Peyer's patch (tissue), 4 donors: ENCODE measurements at regions not wholly inside any gene's neighbourhood (a gene's known extent, or its start where the extent isn't known, plus 50 kb on each side); places are given as distances from the start of the nearest gene placed in this dataset.

Experiments used
- DNase-seq, 3 donors: peaks; one replicate each; pipeline ENCODE4 v3.0.0-alpha.2; 2017 to 2019
- H3K27ac ChIP-seq, 4 donors: fragments of 200-600 bp; sonication (generic); one replicate each; pipeline ENCODE4 v1.5.1; 2016 to 2019
- H3K27me3 ChIP-seq, 2 donors: fragments of 200-600 bp; sonication (generic); one replicate each; pipeline ENCODE4 v1.5.1; 2019
- H3K36me3 ChIP-seq, 3 donors: fragments of 200-600 bp; sonication (generic); one replicate each; pipeline ENCODE4 v1.5.1; 2016 to 2019
- H3K4me1 ChIP-seq, 4 donors: fragments of 200-600 bp; sonication (generic); one replicate each; pipeline ENCODE4 v1.5.1; 2016 to 2019
- H3K4me3 ChIP-seq, 4 donors: fragments of 200-600 bp; sonication (generic); 1 replicate in 3 of 4; 2 replicates in 1 of 4; pipeline ENCODE4 v1.5.1; 2016 to 2019; ENCODE audit warnings: mild to moderate bottlenecking in 1 of 4
- H3K9me3 ChIP-seq, 4 donors: fragments of 200-600 bp; sonication (generic); one replicate each; pipeline ENCODE4 v1.5.1; 2016 to 2019; ENCODE audit warnings: mild to moderate bottlenecking in 1 of 4
- CTCF ChIP-seq, 6 experiments: fragments of 450-650 bp in 4 of 6; fragments of 200-600 bp in 2 of 6; sonication (generic) in 1 of 6; IDR thresholded peaks; one replicate each; pipeline ENCODE4 v1.5.1; 2017 to 2019; ENCODE audit warnings: antibody characterized with exemption in 6 of 6, mild to moderate bottlenecking in 3 of 6, moderate library complexity in 1 of 6
- POLR2A ChIP-seq, 2 donors: fragments of 450-650 bp; IDR thresholded peaks; one replicate each; pipeline ENCODE4 v1.5.1; 2017; ENCODE audit warnings: antibody characterized with exemption in 2 of 2, mild to moderate bottlenecking in 2 of 2, moderate library complexity in 2 of 2

- no peaks in the 10 kb centered on the region for H3K27me3 ChIP-seq
- no peaks in the 10 kb centered on the region for H3K9me3 ChIP-seq
- no peaks in the 10 kb centered on the region for H3K4me1 ChIP-seq
- H3K27ac ChIP-seq = no peak overlapping the region
- no peaks in the 10 kb centered on the region for H3K36me3 ChIP-seq
- no peak for TF ChIP-seq CTCF (IDR thresholded peaks at IDR 0.05)
- no peak for TF ChIP-seq POLR2A (IDR thresholded peaks at IDR 0.05)
- no peak for DNase-seq
- H3K4me3 ChIP-seq = no peak overlapping the region
Observed at GRCh38 chr11:112786886-112787530, 174.2 kb upstream of the NCAM1 start.

- Histone ChIP-seq H3K36me3 (no peaks in the 10 kb centered on the region), H3K4me1 (no peaks in the 10 kb centered on the region), H3K9me3 (no peaks in the 10 kb centered on the region), H3K27ac (no peak overlapping the region), H3K27me3 (no peaks in the 10 kb centered on the region), H3K4me3 (no peak overlapping the region)
- TF ChIP-seq CTCF (IDR thresholded peaks at IDR 0.05) (no peak), POLR2A (IDR thresholded peaks at IDR 0.05) (no peak)
- DNase-seq = no peak
Observed at GRCh38 chr11:112789481-112789880, 171.7 kb upstream of the NCAM1 start.

- H3K4me3 ChIP-seq = no peak overlapping the region
- no peaks in the 10 kb centered on the region for H3K9me3 ChIP-seq
- DNase-seq = no peak
- H3K27me3 ChIP-seq = no peaks in the 10 kb centered on the region
- H3K4me1 ChIP-seq = no peaks in the 10 kb centered on the region
- H3K36me3 ChIP-seq = no peaks in the 10 kb centered on the region
- TF ChIP-seq CTCF (IDR thresholded peaks at IDR 0.05) = no peak
- no peak for TF ChIP-seq POLR2A (IDR thresholded peaks at IDR 0.05)
- no peak overlapping the region for H3K27ac ChIP-seq
Observed at GRCh38 chr11:112790286-112790685, 170.9 kb upstream of the NCAM1 start.

- no peaks in the 10 kb centered on the region for H3K4me1 ChIP-seq
Observed at GRCh38 chr11:112792070-112792469, 169.2 kb upstream of the NCAM1 start.

GRCh38 chr11:112793416-112793815, 167.8 kb upstream of the NCAM1 start:
- Histone ChIP-seq H3K27me3 (no peaks in the 10 kb centered on the region), H3K36me3 (no peaks in the 10 kb centered on the region), H3K9me3 (no peaks in the 10 kb centered on the region), H3K27ac (no peak overlapping the region), H3K4me1 (no peaks in the 10 kb centered on the region), H3K4me3 (no peak overlapping the region)
- no peak for TF ChIP-seq CTCF (IDR thresholded peaks at IDR 0.05)
- no peak for TF ChIP-seq POLR2A (IDR thresholded peaks at IDR 0.05)
- DNase-seq = no peak

More at GRCh38 chr11:112792070-112792469, 169.2 kb upstream of the NCAM1 start:
- Histone ChIP-seq H3K27me3 (no peaks in the 10 kb centered on the region), H3K27ac (no peak overlapping the region), H3K9me3 (no peaks in the 10 kb centered on the region), H3K4me3 (no peak overlapping the region), H3K36me3 (no peaks in the 10 kb centered on the region)
- no peak for DNase-seq
- TF ChIP-seq POLR2A (IDR thresholded peaks at IDR 0.05) (no peak), CTCF (IDR thresholded peaks at IDR 0.05) (no peak)
